ENCODE measurements at regions not wholly inside any gene's neighbourhood (a gene's known extent, or its start where the extent isn't known, plus 50 kb on each side); places are given as distances from the start of the nearest gene placed in this dataset.
"Not testable (repeated sequence)": the region's sequence is repeated elsewhere in the genome, so short reads cannot be mapped to it uniquely, and the experiment has no call there.

DNA sequence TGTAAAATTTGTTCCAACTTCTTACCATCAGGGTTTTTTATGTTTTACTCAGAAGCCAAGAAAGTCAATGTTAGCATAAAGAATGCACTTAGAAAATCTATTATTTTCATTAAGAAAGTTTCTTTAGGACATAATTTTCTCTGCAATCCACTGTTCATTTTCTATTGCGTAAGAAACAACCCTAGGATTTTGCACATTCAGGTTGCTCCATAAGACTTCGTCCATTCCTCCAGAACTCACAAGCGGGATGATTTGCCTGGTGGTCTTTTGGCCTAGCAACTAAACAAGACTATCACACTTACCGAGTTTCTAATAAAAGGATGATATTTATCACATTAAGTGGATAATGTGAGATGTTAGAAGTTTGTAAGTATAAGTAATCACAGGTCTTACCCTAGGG lies 376.3 kb upstream of the INTU start:
- H3K36me3 ChIP-seq = no peaks in the 10 kb centered on the region
- no peak for DNase-seq
- TF ChIP-seq POLR2A (IDR thresholded peaks at IDR 0.05) = no peak
- TF ChIP-seq, protein P1, sequence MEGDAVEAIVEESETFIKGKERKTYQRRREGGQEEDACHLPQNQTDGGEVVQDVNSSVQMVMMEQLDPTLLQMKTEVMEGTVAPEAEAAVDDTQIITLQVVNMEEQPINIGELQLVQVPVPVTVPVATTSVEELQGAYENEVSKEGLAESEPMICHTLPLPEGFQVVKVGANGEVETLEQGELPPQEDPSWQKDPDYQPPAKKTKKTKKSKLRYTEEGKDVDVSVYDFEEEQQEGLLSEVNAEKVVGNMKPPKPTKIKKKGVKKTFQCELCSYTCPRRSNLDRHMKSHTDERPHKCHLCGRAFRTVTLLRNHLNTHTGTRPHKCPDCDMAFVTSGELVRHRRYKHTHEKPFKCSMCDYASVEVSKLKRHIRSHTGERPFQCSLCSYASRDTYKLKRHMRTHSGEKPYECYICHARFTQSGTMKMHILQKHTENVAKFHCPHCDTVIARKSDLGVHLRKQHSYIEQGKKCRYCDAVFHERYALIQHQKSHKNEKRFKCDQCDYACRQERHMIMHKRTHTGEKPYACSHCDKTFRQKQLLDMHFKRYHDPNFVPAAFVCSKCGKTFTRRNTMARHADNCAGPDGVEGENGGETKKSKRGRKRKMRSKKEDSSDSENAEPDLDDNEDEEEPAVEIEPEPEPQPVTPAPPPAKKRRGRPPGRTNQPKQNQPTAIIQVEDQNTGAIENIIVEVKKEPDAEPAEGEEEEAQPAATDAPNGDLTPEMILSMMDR (IDR thresholded peaks at IDR 0.05) = no peak
- H3K27ac ChIP-seq = no peak overlapping the region
- no peak overlapping the region for H3K4me3 ChIP-seq
- H3K27me3 ChIP-seq = no peaks in the 10 kb centered on the region
- H3K9me3 ChIP-seq = no peaks in the 10 kb centered on the region
- H3K4me1 ChIP-seq = no peaks in the 10 kb centered on the region

DNA sequence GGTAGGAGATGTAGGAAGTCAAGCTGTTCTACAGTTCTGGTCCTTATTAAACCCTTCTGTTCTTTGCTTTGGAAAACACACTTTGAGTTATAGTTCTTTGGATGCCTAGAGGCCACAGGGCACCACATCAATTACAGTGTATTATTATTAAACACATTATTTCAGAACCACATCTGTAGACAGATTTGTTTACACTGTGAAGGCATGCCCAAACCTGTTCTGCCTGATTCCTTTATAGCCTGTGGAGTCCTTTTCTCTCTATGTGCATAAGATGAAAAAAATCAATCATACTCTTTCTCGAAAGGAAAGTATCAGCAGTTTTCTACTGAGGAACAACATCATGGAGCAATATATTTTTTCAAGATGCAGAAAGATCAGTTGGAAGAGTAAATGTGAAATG lies 371.3 kb upstream of the INTU start:
- no peaks in the 10 kb centered on the region for H3K36me3 ChIP-seq
- no peak overlapping the region for H3K4me3 ChIP-seq
- no peak for TF ChIP-seq POLR2A (IDR thresholded peaks at IDR 0.05)
- TF ChIP-seq, protein P1 (IDR thresholded peaks at IDR 0.05) = no peak
- H3K27me3 ChIP-seq = no peaks in the 10 kb centered on the region
- no peaks in the 10 kb centered on the region for H3K4me1 ChIP-seq
- no peak for DNase-seq
- H3K9me3 ChIP-seq = no peaks in the 10 kb centered on the region
- no peak overlapping the region for H3K27ac ChIP-seq

DNA sequence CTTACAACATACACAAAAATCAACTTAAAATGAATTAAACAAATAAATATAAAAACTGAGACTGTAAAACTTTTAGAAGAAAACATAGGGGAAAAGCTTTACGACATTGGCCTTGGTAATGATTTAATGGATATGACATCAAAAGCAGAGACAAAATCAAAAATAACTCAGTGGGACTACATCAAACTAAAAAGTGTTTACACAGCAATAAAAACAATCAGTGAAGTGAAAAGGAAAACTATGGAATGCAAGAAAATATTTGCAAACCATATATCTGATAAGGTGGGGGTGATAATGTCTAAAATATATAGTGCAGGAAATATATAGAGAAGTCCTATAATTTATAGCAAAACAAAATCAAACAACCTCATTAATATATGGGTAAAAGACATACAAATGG lies 364.4 kb upstream of the INTU start:
- no peak for DNase-seq

DNA sequence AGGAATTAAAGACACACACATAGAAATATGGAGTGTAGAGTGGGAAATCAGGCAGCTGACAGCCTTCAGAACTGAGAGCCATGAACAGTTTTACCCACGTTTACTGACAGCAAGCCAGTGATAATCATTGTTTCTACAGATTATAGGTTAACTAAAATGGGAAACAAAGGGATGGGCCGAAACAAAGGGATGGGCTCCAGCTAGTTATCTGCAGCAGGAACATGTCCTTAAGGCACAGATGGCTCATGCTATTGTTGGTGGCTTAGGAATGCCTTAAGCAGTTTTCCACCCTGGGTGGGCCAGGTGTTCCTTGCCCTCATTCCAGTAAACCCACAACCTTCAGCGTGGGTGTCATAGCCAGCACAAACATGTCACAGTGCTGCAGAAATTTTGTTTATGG lies 355.7 kb upstream of the INTU start:
- not testable (repeated sequence) for H3K36me3 ChIP-seq, H3K4me1 ChIP-seq, H3K4me3 ChIP-seq, DNase-seq, H3K27ac ChIP-seq, H3K27me3 ChIP-seq, H3K9me3 ChIP-seq

More for the DNA sequence above, 364.4 kb upstream of the INTU start:
- Histone ChIP-seq H3K4me1 (no peaks in the 10 kb centered on the region), H3K9me3 (no peaks in the 10 kb centered on the region), H3K27me3 (no peaks in the 10 kb centered on the region), H3K36me3 (no peaks in the 10 kb centered on the region), H3K4me3 (no peak overlapping the region), H3K27ac (no peak overlapping the region)
- no peak for TF ChIP-seq POLR2A (IDR thresholded peaks at IDR 0.05)
- TF ChIP-seq, protein P1 (IDR thresholded peaks at IDR 0.05) = no peak

DNA sequence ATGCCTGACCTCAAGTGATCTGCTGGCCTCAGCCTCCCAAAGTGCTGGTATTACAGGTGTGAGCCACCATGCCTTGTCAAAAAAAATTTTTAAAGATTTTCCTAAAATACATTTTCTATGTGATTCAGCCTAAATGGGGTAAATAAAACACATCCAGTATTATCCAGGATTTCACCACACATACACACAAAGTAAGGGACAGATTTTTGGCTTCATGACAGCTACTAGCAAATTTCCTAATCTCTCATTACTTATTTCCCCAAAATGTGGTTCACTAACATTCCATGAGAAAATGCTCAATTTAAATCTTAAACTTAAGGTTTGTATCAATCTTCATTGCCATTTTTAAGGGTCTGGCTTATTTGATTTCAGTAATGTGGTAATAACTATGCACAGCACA lies 348.5 kb upstream of the INTU start:
- TF ChIP-seq, protein P1 (IDR thresholded peaks at IDR 0.05) = no peak
- TF ChIP-seq POLR2A (IDR thresholded peaks at IDR 0.05) = no peak
- Histone ChIP-seq H3K27ac (no peak overlapping the region), H3K9me3 (no peaks in the 10 kb centered on the region), H3K27me3 (no peaks in the 10 kb centered on the region), H3K4me1 (no peaks in the 10 kb centered on the region), H3K4me3 (no peak overlapping the region), H3K36me3 (no peaks in the 10 kb centered on the region)
- no peak for DNase-seq

DNA sequence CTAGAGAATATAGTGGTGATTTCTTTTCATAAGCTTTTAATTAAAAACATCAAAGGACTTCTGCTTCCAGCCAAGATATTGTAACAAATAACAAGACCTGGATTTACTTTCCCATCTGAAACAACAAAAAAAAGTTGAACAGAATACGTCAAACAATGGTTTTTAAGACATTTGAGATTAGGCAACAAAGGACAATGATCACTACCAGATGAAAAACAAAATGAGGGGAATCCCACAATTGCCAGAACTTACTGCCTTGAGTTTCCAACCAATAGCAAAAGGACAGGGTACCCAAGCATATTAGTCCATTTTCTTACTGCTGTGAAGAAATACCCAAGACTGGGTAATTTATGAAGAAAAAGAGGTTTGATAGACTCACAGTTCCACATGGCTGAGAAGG lies 341.4 kb upstream of the INTU start:
- H3K9me3 ChIP-seq = peaks cover 0 to 10% (median 2%) of the 10 kb centered on the region in 4 donors
- no peak for DNase-seq
- no peak overlapping the region for H3K27ac ChIP-seq
- H3K36me3 ChIP-seq = no peaks in the 10 kb centered on the region
- TF ChIP-seq, protein P1 (IDR thresholded peaks at IDR 0.05) = no peak
- TF ChIP-seq POLR2A (IDR thresholded peaks at IDR 0.05) = no peak
- H3K27me3 ChIP-seq = no peaks in the 10 kb centered on the region
- H3K4me3 ChIP-seq = no peak overlapping the region
- no peaks in the 10 kb centered on the region for H3K4me1 ChIP-seq

All from Peyer's patch (tissue), 4 donors.